ENCODE measurements at regions not wholly inside any gene's neighbourhood (a gene's known extent, or its start where the extent isn't known, plus 50 kb on each side); places are given as distances from the start of the nearest gene placed in this dataset.

GRCh38 chr16:60031740-60032139 lies 1297.6 kb upstream of the GOT2 start:
- no peak overlapping the region for H3K27ac ChIP-seq (ENCODE audit: low read depth in 2 of 2, low read length in 1 of 2)

More at GRCh38 chr16:60031740-60032139, 1297.6 kb upstream of the GOT2 start:
- ChIA-PET POLR2A (no interaction called here), CTCF (interaction anchor here (1.4 kb wide), 1 partner anchor 12 kb away, joined by 3 read pairs; no protein-coding TSS in a partner anchor)
- no peaks in the 10 kb centered on the region for H3K27me3 ChIP-seq (ENCODE audit: insufficient read depth)
- H3K79me2 ChIP-seq (ENCODE audit: insufficient read depth) = no peaks in the 10 kb centered on the region
- no peaks in the 10 kb centered on the region for H3F3A ChIP-seq (replicated peaks; ENCODE audit: insufficient read depth)
- no peak overlapping the region for H2AFZ ChIP-seq (ENCODE audit: low read depth)
- no peak overlapping the region for H3K4me3 ChIP-seq (ENCODE audit: low read depth in 2 of 2, low read length in 1 of 2)
- WGBS (ENCODE audit: low lambda C conversion rate) = 32% methylated on average over 1 of the region's 1 CpG
- H3K36me3 ChIP-seq (replicated peaks in 1 of 2; ENCODE audit: control insufficient read depth in 1 of 2, insufficient read depth in 2 of 2, low read length in 1 of 2) = no peaks in the 10 kb centered on the region
- TF ChIP-seq REST (IDR thresholded peaks at IDR 0.05; ENCODE audit: low read depth, low read length) = no peak
- no peak for TF ChIP-seq POLR2AphosphoS5 (IDR thresholded peaks at IDR 0.05; ENCODE audit: low read depth, low read length)
- TF ChIP-seq RCOR1 (IDR thresholded peaks at IDR 0.05; ENCODE audit: low read length) = no peak
- no peak for TF ChIP-seq PBX3 (IDR thresholded peaks at IDR 0.05)
- no peak for TF ChIP-seq ZBTB33 (IDR thresholded peaks at IDR 0.05; ENCODE audit: borderline replicate concordance, low read depth)
- no peak for TF ChIP-seq MAX (IDR thresholded peaks at IDR 0.05; ENCODE audit: low read depth)
- no peak for TF ChIP-seq RFX5 (IDR thresholded peaks at IDR 0.05; ENCODE audit: low read length)
- TF ChIP-seq SIN3A (IDR thresholded peaks at IDR 0.05; ENCODE audit: borderline replicate concordance, low read depth, low read length) = no peak
- no peak for TF ChIP-seq CTCF (IDR thresholded peaks at IDR 0.05)
- no peak for TF ChIP-seq FOXM1 (IDR thresholded peaks at IDR 0.05; ENCODE audit: low read depth)
- no peak for TF ChIP-seq FOSL2 (IDR thresholded peaks at IDR 0.05; ENCODE audit: borderline replicate concordance, low read depth)
- TF ChIP-seq USF1 (IDR thresholded peaks at IDR 0.05; ENCODE audit: borderline replicate concordance, low read depth) = no peak
- no peak for TF ChIP-seq RAD21 (IDR thresholded peaks at IDR 0.05; ENCODE audit: low read length)
- no peak for TF ChIP-seq MXI1 (IDR thresholded peaks at IDR 0.05; ENCODE audit: low read depth, low read length)
- no peak for TF ChIP-seq TCF12 (IDR thresholded peaks at IDR 0.05)
- peaks cover 9% of the 10 kb centered on the region; the same call in 1 of the 2 replicates for H3K9me3 ChIP-seq
- no peaks in the 10 kb centered on the region for H4K20me1 ChIP-seq (ENCODE audit: insufficient read depth)
- H3K9me2 ChIP-seq = no peaks in the 10 kb centered on the region
- no peak overlapping the region for H3K9ac ChIP-seq
- no peak for DNase-seq
- H3K4me2 ChIP-seq = no peak overlapping the region
- H3K4me1 ChIP-seq (ENCODE audit: control insufficient read depth in 1 of 2, insufficient read depth in 2 of 2, low read depth in 1 of 2, low read length in 1 of 2) = no peaks in the 10 kb centered on the region

Measured in SK-N-SH (cell line).